H9 (cell line): ENCODE measurements at regions not wholly inside any gene's neighbourhood (a gene's known extent, or its start where the extent isn't known, plus 50 kb on each side); places are given as distances from the start of the nearest gene placed in this dataset.
A peak's percentile ranks its signal among the peaks of the same experiment; 100 is the strongest.

Source experiments
- DNase-seq: peaks from one replicate; pipeline ENCODE4 v3.0.0-alpha.2; 2017
- H2AFZ ChIP-seq: one replicate; pipeline ENCODE4 v1.6.1; 2013; ENCODE audit warnings: mild to moderate bottlenecking, low read length, control low read depth, moderate library complexity
- H2AK5ac ChIP-seq: 2 replicates; pipeline ENCODE4 v1.6.1; 2013; ENCODE audit warnings: low read length, control low read depth, mixed read lengths; ENCODE audit not compliant: insufficient read length
- H2BK120ac ChIP-seq: one replicate; pipeline ENCODE4 v1.6.1; 2013; ENCODE audit warnings: low read depth, mild to moderate bottlenecking, low read length, control low read depth, inconsistent platforms; ENCODE audit not compliant: poor library complexity, severe bottlenecking
- H2BK12ac ChIP-seq: 2 replicates; pipeline ENCODE4 v1.6.1; 2013; ENCODE audit warnings: low read length, control low read depth, mixed read lengths, low read depth; ENCODE audit not compliant: insufficient read length
- H2BK15ac ChIP-seq: 2 replicates; pipeline ENCODE4 v1.6.1; 2013; ENCODE audit warnings: low read depth, low read length, control low read depth
- H2BK20ac ChIP-seq: one replicate; pipeline ENCODE4 v1.6.1; 2013; ENCODE audit warnings: low read depth, mild to moderate bottlenecking, low read length, control low read depth, inconsistent platforms; ENCODE audit not compliant: poor library complexity, severe bottlenecking
- H2BK5ac ChIP-seq: 2 replicates; pipeline ENCODE4 v1.6.1; 2013; ENCODE audit warnings: low read length, control low read depth, mixed read lengths; ENCODE audit not compliant: insufficient read length
- H3K14ac ChIP-seq: 2 replicates; pipeline ENCODE4 v1.6.1; 2013; ENCODE audit warnings: low read length, control low read depth; ENCODE audit not compliant: insufficient read depth
- H3K18ac ChIP-seq: 2 replicates; pipeline ENCODE4 v1.6.1; 2013; ENCODE audit warnings: low read depth, mild to moderate bottlenecking, mixed read lengths, low read length, control low read depth; ENCODE audit not compliant: insufficient read length
- H3K23ac ChIP-seq: 2 replicates; pipeline ENCODE4 v1.6.1; 2013; ENCODE audit warnings: low read length, control low read depth, mixed read lengths, low read depth; ENCODE audit not compliant: insufficient read length
- H3K23me2 ChIP-seq: 2 replicates; pipeline ENCODE4 v1.6.1; 2013; ENCODE audit warnings: low read depth, mild to moderate bottlenecking, mixed read lengths, low read length, control low read depth; ENCODE audit not compliant: insufficient read length, poor library complexity, severe bottlenecking
- H3K27ac ChIP-seq: 2 replicates; pipeline ENCODE4 v1.5.1; 2013; ENCODE audit warnings: low read length, control low read depth, mixed read lengths, low read depth; ENCODE audit not compliant: insufficient read length
- H3K27me3 ChIP-seq: 2 replicates; pipeline ENCODE4 v1.6.1; 2013; ENCODE audit warnings: low read length, control low read depth, inconsistent platforms; ENCODE audit not compliant: insufficient read depth
- H3K4ac ChIP-seq: 2 replicates; pipeline ENCODE4 v1.6.1; 2013; ENCODE audit warnings: low read depth, mild to moderate bottlenecking, control low read depth, inconsistent platforms, low read length, moderate library complexity
- H3K4me1 ChIP-seq: 2 replicates; pipeline ENCODE4 v1.6.1; 2013; ENCODE audit warnings: low read length, control low read depth, inconsistent platforms; ENCODE audit not compliant: insufficient read depth
- H3K4me2 ChIP-seq: 2 replicates; pipeline ENCODE4 v1.6.1; 2013; ENCODE audit warnings: low read length, control low read depth, mixed read lengths; ENCODE audit not compliant: insufficient read length, insufficient read depth
- H3K56ac ChIP-seq: 2 replicates; pipeline ENCODE4 v1.6.1; 2013; ENCODE audit warnings: low read depth, mild to moderate bottlenecking, mixed read lengths, low read length, control low read depth; ENCODE audit not compliant: insufficient read length
- H3K79me1 ChIP-seq: 2 replicates; pipeline ENCODE4 v1.6.1; 2013; ENCODE audit warnings: low read depth, mild to moderate bottlenecking, moderate library complexity, low read length, control low read depth, inconsistent platforms; ENCODE audit not compliant: insufficient read depth, poor library complexity, severe bottlenecking
- H3K79me2 ChIP-seq: 2 replicates; pipeline ENCODE4 v1.6.1; 2013; ENCODE audit warnings: low read length, control low read depth, inconsistent platforms; ENCODE audit not compliant: insufficient read depth
- H3K9ac ChIP-seq: 2 replicates; pipeline ENCODE4 v1.6.1; 2013; ENCODE audit warnings: low read length, control low read depth, mixed read lengths; ENCODE audit not compliant: insufficient read length; ENCODE audit errors: extremely low read depth
- H3K9me3 ChIP-seq: one replicate; pipeline ENCODE4 v1.6.1; 2013; ENCODE audit warnings: low read depth, low read length, inconsistent platforms; ENCODE audit not compliant: control insufficient read depth
- H3T11ph ChIP-seq: one replicate; pipeline ENCODE4 v1.6.1; 2013; ENCODE audit warnings: mild to moderate bottlenecking, low read length, control low read depth, inconsistent platforms
- H4K20me1 ChIP-seq: one replicate; pipeline ENCODE4 v1.6.1; 2013; ENCODE audit not compliant: control insufficient read depth, insufficient read length, insufficient read depth
- H4K5ac ChIP-seq: 2 replicates; pipeline ENCODE4 v1.6.1; 2013; ENCODE audit warnings: low read depth, mild to moderate bottlenecking, mixed read lengths, low read length, control low read depth; ENCODE audit not compliant: insufficient read length
- H4K8ac ChIP-seq: replicated peaks from 2 replicates; pipeline ENCODE4 v1.6.1; 2013; ENCODE audit warnings: low read length, control low read depth, mixed read lengths, low read depth; ENCODE audit not compliant: insufficient read length
- H4K91ac ChIP-seq: 2 replicates; pipeline ENCODE4 v1.6.1; 2013; ENCODE audit warnings: low read depth, mild to moderate bottlenecking, moderate library complexity, mixed read lengths, low read length, control low read depth; ENCODE audit not compliant: insufficient read length
- H3K27ac Mint-ChIP-seq, 3 experiments: 2 replicates in 2 of 3; 3 replicates in 1 of 3; pipeline ENCODE4 v1.8.0; 2020 to 2021; ENCODE audit warnings: mixed read lengths in 3 of 3, mild to moderate bottlenecking in 1 of 3, moderate library complexity in 1 of 3
- H3K27me3 Mint-ChIP-seq: 2 replicates; pipeline ENCODE4 v1.8.0; 2021; ENCODE audit warnings: low read depth, mild to moderate bottlenecking, moderate library complexity, mixed read lengths
- H3K36me3 Mint-ChIP-seq, 3 experiments: 2 replicates in 2 of 3; 3 replicates in 1 of 3; pipeline ENCODE4 v1.8.0; 2020 to 2021; ENCODE audit warnings: low read depth in 3 of 3, mixed read lengths in 3 of 3; ENCODE audit not compliant: insufficient read depth in 1 of 3
- H3K4me1 Mint-ChIP-seq, 2 experiments: 2 replicates each; pipeline ENCODE4 v1.8.0; 2020; ENCODE audit warnings: mixed read lengths in 2 of 2
- H3K4me3 Mint-ChIP-seq, 2 experiments: 2 replicates in 1 of 2; 3 replicates in 1 of 2; pipeline ENCODE4 v1.8.0; 2020 to 2021; ENCODE audit warnings: mild to moderate bottlenecking in 2 of 2, mixed read lengths in 2 of 2, moderate library complexity in 1 of 2
- H3K9me3 Mint-ChIP-seq, 2 experiments: 2 replicates in 1 of 2; 3 replicates in 1 of 2; pipeline ENCODE4 v1.8.0; 2020; ENCODE audit warnings: mild to moderate bottlenecking in 2 of 2, mixed read lengths in 2 of 2, moderate library complexity in 1 of 2
- CTCF ChIP-seq: fragments of 200-600 bp; sonication (generic); conservative IDR thresholded peaks from 3 replicates; pipeline ENCODE4 v1.8.0; 2021; ENCODE audit warnings: antibody characterized with exemption, mild to moderate bottlenecking
- WGBS: extraction: QIAGEN DNeasy Blood & Tissue Kit; methylation state at CpG from one replicate; pipeline ENCODE4 v1.1.7; 2013; ENCODE audit warnings: missing lambda C conversion rate, low lambda C conversion rate, mixed read lengths; ENCODE audit not compliant: insufficient read length; ENCODE audit errors: extremely low coverage; 5-methylcytosine and 5-hydroxymethylcytosine counted together

- Histone ChIP-seq H3K27me3 (no peaks in the 10 kb centered on the region; the same call in 1 of the 2 replicates), H3K79me1 (no peaks in the 10 kb centered on the region), H4K20me1 (no peaks in the 10 kb centered on the region), H3K4ac (no peak overlapping the region), H3K56ac (no peak overlapping the region), H3K4me1 (no peaks in the 10 kb centered on the region; the same call in 1 of the 2 replicates), H3K27ac (no peak overlapping the region), H3K23me2 (peaks cover 8% of the 10 kb centered on the region), H4K5ac (no peak overlapping the region), H2BK15ac (no peak overlapping the region), H4K8ac (no peak overlapping the region), H3K79me2 (no peaks in the 10 kb centered on the region), H2BK12ac (no peak overlapping the region), H2AK5ac (no peak overlapping the region), H3K23ac (no peak overlapping the region), H3K4me2 (peak overlapping the region; percentile 60), H2AFZ (no peak overlapping the region), H4K91ac (no peak overlapping the region), H3K14ac (no peak overlapping the region), H3K9me3 (no peaks in the 10 kb centered on the region), H2BK20ac (no peak overlapping the region), H3K9ac (peak overlapping the region; percentile 3), H3K18ac (no peak overlapping the region), H2BK5ac (no peak overlapping the region), H2BK120ac (no peak overlapping the region), H3T11ph (no peak overlapping the region)
- WGBS, result no CpG with 5 or more reads among the region's 33 CpGs
- peaks cover 30% of the 10 kb centered on the region for H3K27me3 Mint-ChIP-seq
- peaks cover 9 to 16% of the 10 kb centered on the region in 2 experiments for H3K4me1 Mint-ChIP-seq
- H3K4me3 Mint-ChIP-seq, result peak overlapping the region; percentile 72 to 83
- H3K36me3 Mint-ChIP-seq, result no peaks in the 10 kb centered on the region
- no peak for TF ChIP-seq CTCF
- H3K9me3 Mint-ChIP-seq, result no peaks in the 10 kb centered on the region; a peak in 1 of 5 replicates
- DNase-seq, result peak; percentile 67
- H3K27ac Mint-ChIP-seq, result no peak overlapping the region
Observed at GRCh38 chr16:6483469-6484033, 849.1 kb upstream of the RBFOX1 start.
